ENCODE measurements at regions not wholly inside any gene's neighbourhood (a gene's known extent, or its start where the extent isn't known, plus 50 kb on each side); places are given as distances from the start of the nearest gene placed in this dataset.
A peak's percentile ranks its signal among the peaks of the same experiment; 100 is the strongest.

- TF ChIP-seq ZNF496 (CRISPR knock-in tag; IDR thresholded peaks at IDR 0.05; ENCODE audit: insufficient replicate concordance) (no peak), FOXM1 (CRISPR knock-in tag; IDR thresholded peaks at IDR 0.05) (0 out of 2 replicates have a peak, but pooled peaks have one; percentile 31), BRD4 (CRISPR knock-in tag; IDR thresholded peaks at IDR 0.05) (peak; percentile 17; the same call in 1 of the 2 replicates), CTCF (CRISPR knock-in tag; IDR thresholded peaks at IDR 0.05) (peak; percentile 63), PAF1 (CRISPR knock-in tag; IDR thresholded peaks at IDR 0.05) (no peak), SALL1 (CRISPR knock-in tag; IDR thresholded peaks at IDR 0.05) (peak; percentile 85), ZNF34 (CRISPR knock-in tag; IDR thresholded peaks at IDR 0.05; ENCODE audit: borderline replicate concordance) (no peak; the same call in 1 of the 2 replicates), NR1H2 (CRISPR knock-in tag; IDR thresholded peaks at IDR 0.05; ENCODE audit: borderline replicate concordance, low read depth) (no peak), SMAD9 (CRISPR knock-in tag; IDR thresholded peaks at IDR 0.05) (no peak), MLX (CRISPR knock-in tag; IDR thresholded peaks at IDR 0.05) (no peak), ZNF432 (CRISPR knock-in tag; IDR thresholded peaks at IDR 0.05; ENCODE audit: borderline replicate concordance) (no peak), ZNF446 (CRISPR knock-in tag; IDR thresholded peaks at IDR 0.05) (peak; percentile 74; the same call in 1 of the 2 replicates), ATF7-NPFF (CRISPR knock-in tag; IDR thresholded peaks at IDR 0.05; ENCODE audit: low read depth) (peak; percentile 80; the same call in 1 of the 2 replicates), HNRNPUL1 (IDR thresholded peaks at IDR 0.05; ENCODE audit: low read depth, low read length) (no peak), ATAD3A (CRISPR knock-in tag; IDR thresholded peaks at IDR 0.05) (no peak), JUNB (CRISPR knock-in tag; IDR thresholded peaks at IDR 0.05; ENCODE audit: borderline replicate concordance) (no peak)
- TF ChIP-seq, protein P1, sequence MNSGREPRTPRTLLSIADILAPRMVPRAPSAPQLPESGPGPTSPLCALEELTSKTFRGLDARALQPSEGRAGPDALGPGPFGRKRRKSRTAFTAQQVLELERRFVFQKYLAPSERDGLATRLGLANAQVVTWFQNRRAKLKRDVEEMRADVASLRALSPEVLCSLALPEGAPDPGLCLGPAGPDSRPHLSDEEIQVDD (CRISPR knock-in tag; IDR thresholded peaks at IDR 0.05; ENCODE audit: borderline replicate concordance): no peak
- TF ChIP-seq, protein P2, sequence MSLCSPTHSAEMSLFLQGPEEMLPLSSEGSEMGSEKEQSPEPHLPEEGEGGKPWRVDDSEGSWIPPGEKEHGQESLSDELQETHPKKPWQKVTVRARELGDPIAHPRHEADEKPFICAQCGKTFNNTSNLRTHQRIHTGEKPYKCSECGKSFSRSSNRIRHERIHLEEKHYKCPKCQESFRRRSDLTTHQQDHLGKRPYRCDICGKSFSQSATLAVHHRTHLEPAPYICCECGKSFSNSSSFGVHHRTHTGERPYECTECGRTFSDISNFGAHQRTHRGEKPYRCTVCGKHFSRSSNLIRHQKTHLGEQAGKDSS (CRISPR knock-in tag; IDR thresholded peaks at IDR 0.05; ENCODE audit: borderline replicate concordance, low read depth): no peak
- TF ChIP-seq, protein P3, sequence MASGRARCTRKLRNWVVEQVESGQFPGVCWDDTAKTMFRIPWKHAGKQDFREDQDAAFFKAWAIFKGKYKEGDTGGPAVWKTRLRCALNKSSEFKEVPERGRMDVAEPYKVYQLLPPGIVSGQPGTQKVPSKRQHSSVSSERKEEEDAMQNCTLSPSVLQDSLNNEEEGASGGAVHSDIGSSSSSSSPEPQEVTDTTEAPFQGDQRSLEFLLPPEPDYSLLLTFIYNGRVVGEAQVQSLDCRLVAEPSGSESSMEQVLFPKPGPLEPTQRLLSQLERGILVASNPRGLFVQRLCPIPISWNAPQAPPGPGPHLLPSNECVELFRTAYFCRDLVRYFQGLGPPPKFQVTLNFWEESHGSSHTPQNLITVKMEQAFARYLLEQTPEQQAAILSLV (CRISPR knock-in tag; IDR thresholded peaks at IDR 0.05; ENCODE audit: borderline replicate concordance): peak; percentile 61; the same call in 1 of the 2 replicates
- TF ChIP-seq, protein P4, sequence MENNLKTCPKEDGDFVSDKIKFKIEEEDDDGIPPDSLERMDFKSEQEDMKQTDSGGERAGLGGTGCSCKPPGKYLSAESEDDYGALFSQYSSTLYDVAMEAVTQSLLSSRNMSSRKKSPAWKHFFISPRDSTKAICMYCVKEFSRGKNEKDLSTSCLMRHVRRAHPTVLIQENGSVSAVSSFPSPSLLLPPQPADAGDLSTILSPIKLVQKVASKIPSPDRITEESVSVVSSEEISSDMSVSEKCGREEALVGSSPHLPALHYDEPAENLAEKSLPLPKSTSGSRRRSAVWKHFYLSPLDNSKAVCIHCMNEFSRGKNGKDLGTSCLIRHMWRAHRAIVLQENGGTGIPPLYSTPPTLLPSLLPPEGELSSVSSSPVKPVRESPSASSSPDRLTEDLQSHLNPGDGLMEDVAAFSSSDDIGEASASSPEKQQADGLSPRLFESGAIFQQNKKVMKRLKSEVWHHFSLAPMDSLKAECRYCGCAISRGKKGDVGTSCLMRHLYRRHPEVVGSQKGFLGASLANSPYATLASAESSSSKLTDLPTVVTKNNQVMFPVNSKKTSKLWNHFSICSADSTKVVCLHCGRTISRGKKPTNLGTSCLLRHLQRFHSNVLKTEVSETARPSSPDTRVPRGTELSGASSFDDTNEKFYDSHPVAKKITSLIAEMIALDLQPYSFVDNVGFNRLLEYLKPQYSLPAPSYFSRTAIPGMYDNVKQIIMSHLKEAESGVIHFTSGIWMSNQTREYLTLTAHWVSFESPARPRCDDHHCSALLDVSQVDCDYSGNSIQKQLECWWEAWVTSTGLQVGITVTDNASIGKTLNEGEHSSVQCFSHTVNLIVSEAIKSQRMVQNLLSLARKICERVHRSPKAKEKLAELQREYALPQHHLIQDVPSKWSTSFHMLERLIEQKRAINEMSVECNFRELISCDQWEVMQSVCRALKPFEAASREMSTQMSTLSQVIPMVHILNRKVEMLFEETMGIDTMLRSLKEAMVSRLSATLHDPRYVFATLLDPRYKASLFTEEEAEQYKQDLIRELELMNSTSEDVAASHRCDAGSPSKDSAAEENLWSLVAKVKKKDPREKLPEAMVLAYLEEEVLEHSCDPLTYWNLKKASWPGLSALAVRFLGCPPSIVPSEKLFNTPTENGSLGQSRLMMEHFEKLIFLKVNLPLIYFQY (CRISPR knock-in tag; IDR thresholded peaks at IDR 0.05; ENCODE audit: borderline replicate concordance): peak; percentile 27; the same call in 1 of the 2 replicates
These were observed 59.5 kb upstream of the GSE1 start (continued) for GRCh38 chr16:85553436-85554113.
